H1 (cell line): ENCODE measurements at regions not wholly inside any gene's neighbourhood (a gene's known extent, or its start where the extent isn't known, plus 50 kb on each side); places are given as distances from the start of the nearest gene placed in this dataset.

Experiments
- CTCF ChIA-PET: fragments of 300-600 bp; sonication (Branson Sonifier 250); formaldehyde crosslinking; loops from one replicate; lab custom pipeline; 2021; ENCODE audit not compliant: partially characterized antibody; lab: Charles Lee
- POLR2A ChIA-PET: fragments of 300-600 bp; sonication (Branson Sonifier 250); formaldehyde crosslinking; loops from one replicate; lab custom pipeline; 2021; ENCODE audit warnings: inconsistent platforms; ENCODE audit not compliant: partially characterized antibody; lab: Charles Lee
- DNase-seq, 2 experiments: peaks; one replicate each; pipeline versions ENCODE4 v3.0.0 to v3.0.0-alpha.2; 2010 to 2022; ENCODE audit warnings: low spot score in 2 of 2, low read depth in 1 of 2, mixed read lengths in 1 of 2
- FAIRE-seq: peaks from 2 replicates; lab custom pipeline; 2011; peaks lifted over from hg19 to GRCh38; lab: Jason Lieb, UNC
- H2AFZ ChIP-seq: 2 replicates; pipeline ENCODE4 v1.8.1; 2012; ENCODE audit warnings: low read length, inconsistent platforms
- H2AK5ac ChIP-seq: 2 replicates; pipeline ENCODE4 v1.6.1; 2013; ENCODE audit warnings: low read depth, low read length
- H2BK120ac ChIP-seq: replicated peaks from 2 replicates; pipeline ENCODE3; 2013; ENCODE audit warnings: low read depth, low read length, inconsistent platforms
- H2BK12ac ChIP-seq: 2 replicates; pipeline ENCODE4 v1.6.1; 2013; ENCODE audit warnings: low read depth, low read length
- H2BK15ac ChIP-seq: 2 replicates; pipeline ENCODE4 v1.6.1; 2013; ENCODE audit warnings: low read length
- H2BK20ac ChIP-seq: 2 replicates; pipeline ENCODE4 v1.6.1; 2013; ENCODE audit warnings: low read length
- H2BK5ac ChIP-seq: 2 replicates; pipeline ENCODE4 v1.6.1; 2013; ENCODE audit warnings: low read depth, low read length
- H3K14ac ChIP-seq: 2 replicates; pipeline ENCODE4 v1.6.1; 2013; ENCODE audit warnings: inconsistent platforms; ENCODE audit not compliant: insufficient read length
- H3K18ac ChIP-seq: 2 replicates; pipeline ENCODE4 v1.6.1; 2013; ENCODE audit warnings: low read length; ENCODE audit errors: extremely low read depth
- H3K23ac ChIP-seq: 2 replicates; pipeline ENCODE4 v1.6.1; 2013; ENCODE audit warnings: inconsistent platforms; ENCODE audit not compliant: insufficient read length
- H3K23me2 ChIP-seq: 2 replicates; pipeline ENCODE4 v1.6.1; 2013; ENCODE audit warnings: low read depth, low read length
- H3K27ac ChIP-seq: 2 replicates; pipeline ENCODE4 v1.6.1; 2011; ENCODE audit warnings: low read depth, low read length, inconsistent platforms
- H3K27me3 ChIP-seq, 4 experiments: replicated peaks in 1 of 4; 1 replicate in 1 of 4; 2 replicates in 3 of 4; pipeline versions ENCODE4 v1.6.1 to v1.8.1; 2011 to 2013; ENCODE audit warnings: low read length in 3 of 4, mild to moderate bottlenecking in 3 of 4, inconsistent platforms in 2 of 4, mixed read lengths in 2 of 4, moderate library complexity in 1 of 4; ENCODE audit not compliant: control insufficient read depth in 3 of 4, insufficient read depth in 3 of 4; ENCODE audit errors: extremely low read depth in 1 of 4
- H3K36me3 ChIP-seq, 4 experiments: 2 replicates each; pipeline versions ENCODE4 v1.6.1 to v1.8.1; 2011 to 2013; ENCODE audit warnings: mild to moderate bottlenecking in 4 of 4, low read length in 3 of 4, moderate library complexity in 2 of 4, control low read depth in 1 of 4, inconsistent platforms in 1 of 4; ENCODE audit not compliant: insufficient read depth in 4 of 4, control insufficient read depth in 2 of 4
- H3K4ac ChIP-seq: replicated peaks from 2 replicates; pipeline ENCODE3; 2013; ENCODE audit warnings: low read length, low read depth, mixed read lengths, inconsistent platforms; ENCODE audit not compliant: insufficient read length
- H3K4me1 ChIP-seq, 4 experiments: replicated peaks in 1 of 4; 1 replicate in 1 of 4; 2 replicates in 3 of 4; pipeline versions ENCODE4 v1.6.1 to v1.8.1; 2011 to 2013; ENCODE audit warnings: low read length in 3 of 4, inconsistent platforms in 2 of 4, mixed read lengths in 1 of 4; ENCODE audit not compliant: insufficient read depth in 4 of 4, control insufficient read depth in 3 of 4
- H3K4me2 ChIP-seq, 2 experiments: 2 replicates each; pipeline versions ENCODE4 v1.6.1 to v1.8.1; 2011 to 2013; ENCODE audit warnings: low read depth in 2 of 2, low read length in 2 of 2, control low read depth in 1 of 2, inconsistent platforms in 1 of 2, mild to moderate bottlenecking in 1 of 2; ENCODE audit not compliant: insufficient read depth in 1 of 2
- H3K4me3 ChIP-seq, 4 experiments: fragments of 200-600, 300-600 bp in 1 of 4; sonication (generic), shearing (Covaris generic), sonication (Bioruptor Twin) in 1 of 4; 2 replicates each; pipeline versions ENCODE4 v1.5.1 to v1.8.1; 2011 to 2016; ENCODE audit warnings: low read length in 4 of 4, low read depth in 3 of 4, control low read depth in 2 of 4, inconsistent platforms in 2 of 4, mild to moderate bottlenecking in 2 of 4, mixed read lengths in 1 of 4, moderate library complexity in 1 of 4; ENCODE audit not compliant: insufficient read depth in 2 of 4; ENCODE audit errors: extremely low read depth in 1 of 4
- H3K56ac ChIP-seq: replicated peaks from 2 replicates; pipeline ENCODE3; 2013; ENCODE audit warnings: low read depth, mild to moderate bottlenecking, mixed read lengths, low read length, inconsistent platforms; ENCODE audit not compliant: insufficient read length
- H3K79me1 ChIP-seq: 2 replicates; pipeline ENCODE4 v1.6.1; 2013; ENCODE audit warnings: low read depth, low read length, control low read depth
- H3K79me2 ChIP-seq, 2 experiments: 2 replicates each; pipeline versions ENCODE4 v1.6.1 to v1.8.1; 2012 to 2013; ENCODE audit warnings: low read length in 2 of 2, mild to moderate bottlenecking in 2 of 2, inconsistent platforms in 1 of 2; ENCODE audit not compliant: insufficient read depth in 2 of 2, control insufficient read depth in 1 of 2
- H3K9ac ChIP-seq, 4 experiments: replicated peaks in 1 of 4; 1 replicate in 1 of 4; 2 replicates in 3 of 4; pipeline versions ENCODE4 v1.6.1 to v1.8.1; 2011 to 2013; ENCODE audit warnings: low read depth in 3 of 4, low read length in 3 of 4, control low read depth in 2 of 4, mild to moderate bottlenecking in 2 of 4, moderate library complexity in 2 of 4, inconsistent platforms in 1 of 4; ENCODE audit errors: extremely low read depth in 1 of 4
- H3K9me3 ChIP-seq, 2 experiments: 2 replicates each; pipeline versions ENCODE4 v1.6.1 to v1.8.1; 2012 to 2013; ENCODE audit warnings: mild to moderate bottlenecking in 2 of 2, moderate library complexity in 2 of 2, control low read depth in 1 of 2, inconsistent platforms in 1 of 2, low read depth in 1 of 2, low read length in 1 of 2, mixed read lengths in 1 of 2; ENCODE audit not compliant: insufficient read depth in 2 of 2
- H4K20me1 ChIP-seq, 2 experiments: replicated peaks in 1 of 2; 2 replicates each; pipeline versions ENCODE3 to v1.8.1; 2011 to 2013; ENCODE audit warnings: inconsistent platforms in 2 of 2, low read length in 2 of 2, mild to moderate bottlenecking in 1 of 2; ENCODE audit not compliant: insufficient read depth in 2 of 2, control insufficient read depth in 1 of 2
- H4K5ac ChIP-seq: 2 replicates; pipeline ENCODE4 v1.6.1; 2013; ENCODE audit warnings: low read length, low read depth, mixed read lengths, inconsistent platforms; ENCODE audit not compliant: insufficient read length
- H4K8ac ChIP-seq: 2 replicates; pipeline ENCODE4 v1.8.0; 2013; ENCODE audit warnings: mild to moderate bottlenecking, moderate library complexity, low read length, inconsistent platforms; ENCODE audit not compliant: insufficient read depth; ENCODE audit errors: extremely low read depth
- H4K91ac ChIP-seq: replicated peaks from 2 replicates; pipeline ENCODE3; 2013; ENCODE audit warnings: low read length, mixed read lengths, inconsistent platforms; ENCODE audit not compliant: insufficient read length
- BACH1 ChIP-seq: IDR thresholded peaks from 2 replicates; pipeline ENCODE4 v1.6.1; 2012; ENCODE audit warnings: low read length, improper control_type of control experiment
- CBX8 ChIP-seq: fragments of 300-800, 300-1000 bp; sonication (generic); IDR thresholded peaks from 2 replicates; pipeline ENCODE4 v1.7.1; 2016; ENCODE audit warnings: low read depth, low read length, borderline replicate concordance
- CEBPB ChIP-seq: IDR thresholded peaks from 2 replicates; pipeline ENCODE4 v1.6.1; 2012; ENCODE audit warnings: low read depth, low read length
- CTBP2 ChIP-seq: IDR thresholded peaks from 2 replicates; pipeline ENCODE4 v1.7.0; 2011; ENCODE audit warnings: borderline replicate concordance, mild to moderate bottlenecking, moderate library complexity, mixed read lengths, low read length; ENCODE audit not compliant: insufficient read depth, insufficient read length
- JUND ChIP-seq: IDR thresholded peaks from 2 replicates; pipeline ENCODE4 v1.6.1; 2011; ENCODE audit warnings: mild to moderate bottlenecking, improper control_type of control experiment, low read length
- NRF1 ChIP-seq: IDR thresholded peaks from 2 replicates; pipeline ENCODE4 v1.6.1; 2011; ENCODE audit warnings: mild to moderate bottlenecking, low read depth, low read length, improper control_type of control experiment
- PHF8 ChIP-seq: fragments of 200-600 bp; sonication (generic); conservative IDR thresholded peaks from 2 replicates; pipeline ENCODE4 v1.7.1; 2012; ENCODE audit warnings: low read depth, mild to moderate bottlenecking, inconsistent platforms, low read length, moderate library complexity
- RXRA ChIP-seq: IDR thresholded peaks from 2 replicates; pipeline ENCODE4 v1.6.1; 2011; ENCODE audit warnings: low read depth, mild to moderate bottlenecking, low read length, moderate library complexity; ENCODE audit not compliant: insufficient read depth
- TAF1 ChIP-seq: IDR thresholded peaks from 2 replicates; pipeline ENCODE4 v1.6.1; 2011; ENCODE audit warnings: mild to moderate bottlenecking, low read depth, low read length
- TCF12 ChIP-seq: IDR thresholded peaks from 2 replicates; pipeline ENCODE4 v1.6.1; 2011; ENCODE audit warnings: low read depth, mild to moderate bottlenecking, low read length
- WGBS, 2 experiments: shearing (Covaris generic) in 1 of 2; methylation state at CpG; one replicate each; pipeline versions ENCODE4 v1.1.6 to v1.1.7; 2013 to 2015; ENCODE audit warnings: low lambda C conversion rate in 2 of 2, mixed read lengths in 2 of 2, inconsistent platforms in 1 of 2, low coverage in 1 of 2, missing lambda C conversion rate in 1 of 2; ENCODE audit not compliant: insufficient replicate concordance in 2 of 2, insufficient coverage in 1 of 2, insufficient read length in 1 of 2; ENCODE audit errors: extremely low coverage in 1 of 2, missing lambda C conversion rate in 1 of 2; 5-methylcytosine and 5-hydroxymethylcytosine counted together
- TF ChIP-seq, protein P1 (sequence below): IDR thresholded peaks from 2 replicates; pipeline ENCODE4 v1.6.1; 2012; ENCODE audit warnings: inconsistent platforms
- TF ChIP-seq, protein P2 (sequence below): IDR thresholded peaks from 2 replicates; pipeline ENCODE4 v1.6.1; 2012; ENCODE audit warnings: inconsistent platforms
- TF ChIP-seq, protein P3 (sequence below): IDR thresholded peaks from 2 replicates; pipeline ENCODE4 v1.6.1; 2011; ENCODE audit warnings: low read length, improper control_type of control experiment

DNA sequence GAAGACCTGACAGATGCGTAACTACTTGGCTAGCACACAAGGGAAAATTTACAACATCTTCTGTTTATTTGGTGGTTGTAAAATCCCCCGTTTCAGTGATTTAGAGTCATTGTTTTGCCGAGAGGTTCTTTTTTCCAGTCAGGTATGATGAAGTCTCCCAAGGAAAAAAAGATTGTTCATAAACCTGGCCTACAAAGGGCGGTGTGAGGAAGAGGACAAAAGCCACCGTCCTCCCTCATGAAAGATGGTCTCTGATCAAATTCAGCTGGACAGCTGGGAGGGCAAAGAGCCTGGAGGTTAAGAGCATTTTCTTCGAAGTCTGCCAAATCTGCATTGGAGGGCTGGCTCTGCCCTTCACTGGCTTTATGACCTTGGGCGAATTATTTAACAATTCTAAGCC lies 419.9 kb downstream of the HAPSTR1 start:
- H4K8ac ChIP-seq, result no peak overlapping the region
- H2AK5ac ChIP-seq, result 0 out of 2 replicates have a peak overlapping the region, but pooled peaks have one; percentile 16
- peaks cover 7 to 10% of the 10 kb centered on the region in 2 experiments; a peak in 1 of 4 replicates for H3K9me3 ChIP-seq
- H3K36me3 ChIP-seq, result no peaks in the 10 kb centered on the region
- H3K4me3 ChIP-seq, result no peak overlapping the region
- no peak overlapping the region for H2BK20ac ChIP-seq
- no peak for TF ChIP-seq CBX8
- TF ChIP-seq, protein P1, sequence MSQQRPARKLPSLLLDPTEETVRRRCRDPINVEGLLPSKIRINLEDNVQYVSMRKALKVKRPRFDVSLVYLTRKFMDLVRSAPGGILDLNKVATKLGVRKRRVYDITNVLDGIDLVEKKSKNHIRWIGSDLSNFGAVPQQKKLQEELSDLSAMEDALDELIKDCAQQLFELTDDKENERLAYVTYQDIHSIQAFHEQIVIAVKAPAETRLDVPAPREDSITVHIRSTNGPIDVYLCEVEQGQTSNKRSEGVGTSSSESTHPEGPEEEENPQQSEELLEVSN, result no peak
- no peak for TF ChIP-seq JUND
- no peak for TF ChIP-seq PHF8
- TF ChIP-seq CEBPB, result no peak
- TF ChIP-seq RXRA, result no peak
- TF ChIP-seq, protein P2, sequence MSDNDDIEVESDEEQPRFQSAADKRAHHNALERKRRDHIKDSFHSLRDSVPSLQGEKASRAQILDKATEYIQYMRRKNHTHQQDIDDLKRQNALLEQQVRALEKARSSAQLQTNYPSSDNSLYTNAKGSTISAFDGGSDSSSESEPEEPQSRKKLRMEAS, result no peak
- TF ChIP-seq TAF1, result no peak
- TF ChIP-seq CTBP2, result no peak
- TF ChIP-seq, protein P3, sequence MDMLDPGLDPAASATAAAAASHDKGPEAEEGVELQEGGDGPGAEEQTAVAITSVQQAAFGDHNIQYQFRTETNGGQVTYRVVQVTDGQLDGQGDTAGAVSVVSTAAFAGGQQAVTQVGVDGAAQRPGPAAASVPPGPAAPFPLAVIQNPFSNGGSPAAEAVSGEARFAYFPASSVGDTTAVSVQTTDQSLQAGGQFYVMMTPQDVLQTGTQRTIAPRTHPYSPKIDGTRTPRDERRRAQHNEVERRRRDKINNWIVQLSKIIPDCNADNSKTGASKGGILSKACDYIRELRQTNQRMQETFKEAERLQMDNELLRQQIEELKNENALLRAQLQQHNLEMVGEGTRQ, result no peak
- TF ChIP-seq NRF1, result no peak
- no peak for TF ChIP-seq BACH1
- no peak for TF ChIP-seq TCF12
- no peaks in the 10 kb centered on the region for H3K23me2 ChIP-seq
- FAIRE-seq (no peak), DNase-seq (no peak)
- H4K91ac ChIP-seq, result no peak overlapping the region
- H4K20me1 ChIP-seq, result no peaks in the 10 kb centered on the region
- H3K4me2 ChIP-seq, result no peak overlapping the region
- no peak overlapping the region for H3K23ac ChIP-seq
- H3K79me2 ChIP-seq, result no peaks in the 10 kb centered on the region
- H3K56ac ChIP-seq, result no peak overlapping the region
- H3K14ac ChIP-seq, result no peak overlapping the region
- H2BK120ac ChIP-seq, result no peak overlapping the region
- no peak overlapping the region for H2BK15ac ChIP-seq
- H2AFZ ChIP-seq, result 0 out of 2 replicates have a peak overlapping the region, but pooled peaks have one; percentile 12
- H4K5ac ChIP-seq, result no peak overlapping the region
- CTCF ChIA-PET, result no interaction called here
- no peak overlapping the region for H3K4ac ChIP-seq
- H3K4me1 ChIP-seq, result no peaks in the 10 kb centered on the region
- H3K27ac ChIP-seq, result no peak overlapping the region
- WGBS, 2 experiments, result 92% methylated on average over 7 of the region's 7 CpGs; no CpG with 5 or more reads in 1 of the 2 experiments
- H2BK5ac ChIP-seq, result no peak overlapping the region
- no peak overlapping the region for H2BK12ac ChIP-seq
- POLR2A ChIA-PET, result interaction anchor here (0.7 kb wide), 1 partner anchor 333 kb away, joined by 4 read pairs; no protein-coding TSS in a partner anchor
- no peaks in the 10 kb centered on the region for H3K27me3 ChIP-seq
- H3K18ac ChIP-seq, result no peak overlapping the region
- no peaks in the 10 kb centered on the region for H3K79me1 ChIP-seq
- H3K9ac ChIP-seq, result no peak overlapping the region
